GM18499 (cell line): ENCODE measurements at regions not wholly inside any gene's neighbourhood (a gene's known extent, or its start where the extent isn't known, plus 50 kb on each side); places are given as distances from the start of the nearest gene placed in this dataset.
"Not testable (repeated sequence)": the region's sequence is repeated elsewhere in the genome, so short reads cannot be mapped to it uniquely, and the experiment has no call there.

Experiments used
- ATAC-seq: cut with Tn5 transposase; IDR thresholded peaks from one replicate; pipeline ENCODE4 v1.9.1; 2021; ENCODE audit warnings: moderate number of reproducible peaks; ENCODE audit not compliant: insufficient read depth, unreplicated experiment

- no peak for ATAC-seq
Measured at GRCh38 chr7:9391984-9392383, 958.6 kb downstream of the NXPH1 start.

- ATAC-seq = not testable (repeated sequence)
Measured at GRCh38 chr7:9404386-9404785, 971.0 kb downstream of the NXPH1 start.

GRCh38 chr7:9407816-9408215 lies 974.4 kb downstream of the NXPH1 start:
- ATAC-seq = no peak

- ATAC-seq = no peak
Measured at GRCh38 chr7:9453521-9453920, 1020.1 kb downstream of the NXPH1 start.

- peak; percentile 56 for ATAC-seq
Measured at GRCh38 chr7:9488555-9488954, 1055.1 kb downstream of the NXPH1 start.

GRCh38 chr7:9498303-9498702 lies 1064.9 kb downstream of the NXPH1 start:
- no peak for ATAC-seq

- ATAC-seq = no peak
Measured at GRCh38 chr7:9502269-9502668, 1068.9 kb downstream of the NXPH1 start.

- no peak for ATAC-seq
Measured at GRCh38 chr7:9504678-9505077, 1071.3 kb downstream of the NXPH1 start.

GRCh38 chr7:9505516-9505915 lies 1072.1 kb downstream of the NXPH1 start:
- no peak for ATAC-seq

GRCh38 chr7:9507290-9507689 lies 1073.9 kb downstream of the NXPH1 start:
- no peak for ATAC-seq

- ATAC-seq = no peak
Measured at GRCh38 chr7:9516662-9517061, 1083.3 kb downstream of the NXPH1 start.

GRCh38 chr7:9523579-9523978 lies 1090.2 kb downstream of the NXPH1 start:
- ATAC-seq = no peak

GRCh38 chr7:9552431-9552830 lies 1119.0 kb downstream of the NXPH1 start:
- not testable (repeated sequence) for ATAC-seq

- ATAC-seq = no peak
Measured at GRCh38 chr7:9557853-9558252, 1124.4 kb downstream of the NXPH1 start.

GRCh38 chr7:9575716-9576115 lies 1142.3 kb downstream of the NXPH1 start:
- no peak for ATAC-seq

- no peak for ATAC-seq
Measured at GRCh38 chr7:9582824-9583223, 1149.4 kb downstream of the NXPH1 start.

GRCh38 chr7:9598411-9598810 lies 1165.0 kb downstream of the NXPH1 start:
- no peak for ATAC-seq

GRCh38 chr7:9600974-9601373 lies 1167.6 kb downstream of the NXPH1 start:
- no peak for ATAC-seq

- no peak for ATAC-seq
Measured at GRCh38 chr7:9603291-9603690, 1169.9 kb downstream of the NXPH1 start.

GRCh38 chr7:9608560-9608959 lies 1175.2 kb downstream of the NXPH1 start:
- ATAC-seq = no peak

- ATAC-seq = not testable (repeated sequence)
Measured at GRCh38 chr7:9620899-9621298, 1187.5 kb downstream of the NXPH1 start.

GRCh38 chr7:9621306-9621902 lies 1188.0 kb downstream of the NXPH1 start:
- not testable (repeated sequence) for ATAC-seq

GRCh38 chr7:9621927-9622326 lies 1188.5 kb downstream of the NXPH1 start:
- ATAC-seq = no peak
